ENCODE measurements at regions not wholly inside any gene's neighbourhood (a gene's known extent, or its start where the extent isn't known, plus 50 kb on each side); places are given as distances from the start of the nearest gene placed in this dataset.

GRCh38 chr16:7014756-7015155 lies 317.9 kb upstream of the RBFOX1 start:
- no peak for DNase-seq (ENCODE audit: low read depth, low spot score)

DNA sequence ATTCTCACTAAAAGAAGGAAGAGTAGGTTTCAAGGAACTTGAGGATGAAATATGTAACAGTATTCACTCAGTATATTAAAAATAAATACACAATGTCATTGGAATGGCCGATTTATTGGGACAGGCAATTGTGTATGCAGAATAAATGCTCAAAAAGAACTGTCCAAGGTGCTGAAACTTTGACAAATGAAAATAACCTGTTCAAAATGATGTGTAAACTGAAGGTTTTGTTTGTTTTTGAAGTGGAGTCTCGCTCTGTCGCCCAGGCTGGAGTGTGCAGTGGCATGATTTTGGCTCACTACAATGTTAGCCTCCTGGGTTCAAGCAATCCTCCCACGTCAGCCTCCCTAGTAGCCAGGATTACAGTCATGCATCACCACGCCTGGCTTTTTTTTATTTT lies 318.7 kb upstream of the RBFOX1 start:
- no peak for DNase-seq (ENCODE audit: low read depth, low spot score)

GRCh38 chr16:7004266-7004665 lies 328.4 kb upstream of the RBFOX1 start:
- DNase-seq (ENCODE audit: low read depth, low spot score), result no peak

GRCh38 chr16:6993544-6993943 lies 339.1 kb upstream of the RBFOX1 start:
- DNase-seq (ENCODE audit: low read depth, low spot score), result no peak

- no peak for DNase-seq (ENCODE audit: low read depth, low spot score)
Observed at GRCh38 chr16:6988846-6989245, 343.8 kb upstream of the RBFOX1 start.

DNA sequence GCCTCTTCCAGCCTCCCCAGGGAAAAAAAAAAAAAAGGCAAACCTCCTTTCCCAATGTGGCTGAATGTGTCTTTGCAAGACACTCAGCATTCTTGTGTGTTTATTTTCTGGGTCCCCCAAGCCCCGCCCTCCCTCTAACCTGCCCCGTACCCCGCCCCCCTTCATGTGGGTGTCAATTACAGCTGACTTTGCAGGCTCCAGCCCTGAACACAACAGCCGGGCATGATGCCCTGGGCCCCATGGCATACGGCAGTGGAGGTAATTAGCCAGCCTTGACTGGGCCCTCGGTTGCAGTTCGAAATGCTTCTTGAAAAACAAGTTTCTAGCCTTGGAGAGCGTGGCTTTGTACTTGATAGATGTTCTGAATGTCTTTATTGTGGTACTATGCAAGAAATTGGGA lies 354.7 kb upstream of the RBFOX1 start:
- no peak for DNase-seq (ENCODE audit: low read depth, low spot score)

DNA sequence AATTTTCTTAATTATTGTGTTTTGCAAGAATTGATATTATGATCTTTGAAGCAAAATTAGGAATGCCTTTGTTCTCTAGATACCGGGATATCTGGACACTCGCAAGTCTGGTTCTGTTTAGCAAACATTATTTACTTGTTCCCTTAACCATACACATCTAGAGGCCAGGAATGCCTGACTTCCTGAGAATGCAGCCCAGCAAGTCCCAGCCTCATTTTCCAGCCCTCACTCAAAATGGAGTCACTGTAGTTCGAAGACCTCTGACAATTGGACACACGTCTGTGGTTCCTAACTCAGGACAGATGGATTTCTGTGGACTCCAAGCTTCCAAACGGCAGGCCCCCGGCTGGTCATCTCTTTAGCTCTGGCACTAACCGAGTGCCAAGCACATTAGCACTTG lies 355.4 kb upstream of the RBFOX1 start:
- no peak for DNase-seq (ENCODE audit: low read depth, low spot score)

DNA sequence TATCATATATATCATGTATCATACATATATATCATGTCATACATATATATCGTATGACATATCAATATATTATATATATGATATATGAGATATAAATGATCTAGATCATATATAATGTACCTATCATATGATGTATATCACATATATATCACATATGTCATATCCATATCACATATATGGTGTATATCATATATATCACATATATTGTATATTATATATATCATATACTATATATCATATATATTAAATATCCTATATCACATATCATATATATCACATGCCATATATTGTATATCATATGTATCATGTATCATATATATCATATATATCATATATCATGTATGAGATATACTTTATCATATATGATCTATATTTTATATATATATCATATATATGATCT lies 355.9 kb upstream of the RBFOX1 start:
- DNase-seq (ENCODE audit: low read depth, low spot score), result no peak

DNA sequence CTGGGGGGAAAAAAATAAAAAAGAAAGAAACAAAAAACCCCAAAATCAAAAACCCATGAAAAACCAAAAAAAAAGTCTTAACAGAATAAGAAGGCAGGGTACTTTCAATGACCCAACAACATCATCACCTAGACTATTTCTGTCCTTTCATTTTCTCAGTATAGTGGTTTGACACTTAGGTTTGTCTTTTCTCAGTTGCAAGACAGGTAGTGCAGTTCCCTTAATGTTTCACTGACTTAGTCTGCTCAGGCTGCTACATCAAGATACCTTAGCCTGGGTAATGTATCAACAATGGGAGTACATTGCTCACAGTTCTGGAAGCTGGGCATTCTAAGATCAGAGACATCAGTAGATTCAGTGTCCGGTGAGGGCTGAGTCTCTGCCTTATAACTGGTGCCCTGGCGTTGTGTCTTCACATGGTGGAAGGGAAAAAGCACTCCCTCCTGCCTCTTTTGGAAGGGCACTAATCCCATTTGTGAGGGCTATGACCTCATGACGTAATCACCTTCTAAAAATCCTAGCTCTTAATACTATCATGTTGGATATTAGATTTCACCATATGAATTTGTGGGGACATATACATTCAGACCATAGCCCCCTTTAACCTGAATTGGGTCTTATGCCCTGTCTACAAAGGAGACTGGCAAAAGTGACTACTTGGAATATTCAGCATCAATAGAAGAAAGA lies 362.3 kb upstream of the RBFOX1 start:
- no peak for DNase-seq (ENCODE audit: low read depth, low spot score)

DNA sequence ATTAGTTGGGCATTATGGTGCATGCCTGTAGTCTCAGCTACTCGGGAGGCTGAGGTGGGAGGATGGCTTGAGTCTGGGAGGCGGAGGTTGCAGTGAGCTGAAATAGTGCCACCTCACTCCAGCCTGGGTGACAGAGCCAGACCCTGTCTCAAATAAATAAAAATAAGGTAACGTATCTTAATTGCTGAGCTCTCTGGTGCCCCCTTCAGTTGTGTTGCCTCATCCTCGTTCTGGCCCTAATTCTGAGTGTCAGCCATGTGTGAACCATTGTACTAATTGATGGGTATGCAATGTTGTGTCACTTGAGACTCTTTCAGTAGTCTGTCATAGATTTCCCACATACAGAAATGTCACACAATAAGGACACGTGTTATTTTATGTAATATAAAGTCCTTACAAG lies 363.1 kb upstream of the RBFOX1 start:
- DNase-seq (ENCODE audit: low read depth, low spot score), result no peak

- DNase-seq (ENCODE audit: low read depth, low spot score), result no peak
Observed at GRCh38 chr16:6967796-6968320, 364.8 kb upstream of the RBFOX1 start.

DNA sequence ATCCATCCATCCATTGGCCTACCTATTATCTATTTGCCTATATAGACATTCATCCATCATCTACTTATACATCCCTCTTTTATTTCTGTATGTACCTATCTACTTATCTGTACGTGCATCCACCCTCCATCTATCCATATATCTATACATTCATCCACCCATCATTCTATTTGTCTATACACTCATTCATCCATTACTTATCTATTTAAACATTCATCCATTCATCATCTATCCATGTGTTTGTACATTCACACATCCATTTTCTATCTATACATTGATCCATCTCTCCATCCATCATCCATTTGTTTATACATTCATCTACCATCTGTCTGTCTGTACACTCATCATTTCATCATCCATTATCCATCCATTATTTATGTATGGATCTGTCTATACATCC lies 365.7 kb upstream of the RBFOX1 start:
- no peak for DNase-seq (ENCODE audit: low read depth, low spot score)

DNA sequence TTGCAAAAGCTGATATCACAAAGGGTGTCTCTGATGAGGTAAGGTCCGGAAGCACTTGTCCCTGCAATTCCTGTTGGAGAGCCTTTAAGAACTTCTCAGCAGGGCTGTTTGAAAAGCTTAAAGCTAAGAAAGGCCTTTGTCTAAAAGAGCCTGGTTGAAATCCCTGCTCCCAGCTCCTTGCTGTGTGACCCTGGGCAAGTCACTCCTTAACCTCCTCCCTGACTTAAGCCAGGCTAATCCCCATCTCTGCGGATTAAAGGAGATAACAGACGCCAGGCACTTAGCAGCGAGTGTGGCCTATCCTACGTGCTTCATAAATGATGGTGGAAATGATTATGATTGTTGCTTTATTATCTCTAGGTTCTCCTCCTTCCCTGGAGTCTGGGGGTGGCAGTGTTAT lies 368.0 kb upstream of the RBFOX1 start:
- no peak for DNase-seq (ENCODE audit: low read depth, low spot score)

GRCh38 chr16:6961704-6962103 lies 370.9 kb upstream of the RBFOX1 start:
- DNase-seq (ENCODE audit: low read depth, low spot score), result no peak

DNA sequence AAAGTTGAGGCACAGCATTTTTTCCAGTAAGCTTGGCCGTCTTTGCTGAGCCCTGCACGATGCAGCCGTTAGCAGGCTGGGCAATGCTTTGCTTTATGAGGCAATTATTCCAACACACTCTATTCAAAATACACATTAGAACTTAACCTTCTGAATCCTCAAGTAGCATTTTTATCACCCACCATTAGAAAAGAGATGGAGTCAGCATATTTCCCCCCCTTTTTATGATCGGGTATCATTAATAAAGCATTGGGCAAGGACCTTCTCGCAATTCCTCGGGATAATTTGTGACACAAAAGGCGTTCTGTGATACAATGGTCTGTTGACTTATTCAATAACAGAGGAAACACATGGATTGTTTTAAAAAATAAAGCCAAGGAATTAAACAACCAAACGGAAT lies 374.5 kb upstream of the RBFOX1 start:
- DNase-seq (ENCODE audit: low read depth, low spot score), result no peak

DNA sequence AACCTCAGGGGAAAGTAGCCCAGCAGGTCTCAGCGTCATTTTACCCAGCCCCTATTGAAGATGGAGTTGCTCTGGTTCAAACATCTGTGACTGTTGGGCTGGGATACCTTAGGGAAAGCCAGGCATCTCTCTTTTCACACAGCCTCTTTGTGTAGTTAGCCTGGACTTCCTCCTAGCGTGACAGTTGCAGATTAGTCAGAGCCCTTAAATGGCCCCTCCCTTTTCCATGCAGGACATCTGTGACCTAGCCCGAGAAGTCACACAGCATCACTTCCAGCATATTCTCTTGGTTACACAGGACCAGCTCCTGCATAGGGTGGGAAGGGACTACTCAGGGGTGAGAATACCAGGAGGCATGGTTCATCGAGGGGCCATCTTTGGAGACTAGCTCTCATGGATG lies 375.0 kb upstream of the RBFOX1 start:
- no peak for DNase-seq (ENCODE audit: low read depth, low spot score)

GRCh38 chr16:6956511-6956910 lies 376.1 kb upstream of the RBFOX1 start:
- DNase-seq (ENCODE audit: low read depth, low spot score), result no peak

- DNase-seq (ENCODE audit: low read depth, low spot score), result no peak
Observed at GRCh38 chr16:6955303-6955702, 377.3 kb upstream of the RBFOX1 start.

GRCh38 chr16:6949240-6949639 lies 383.4 kb upstream of the RBFOX1 start:
- no peak for DNase-seq (ENCODE audit: low read depth, low spot score)

DNA sequence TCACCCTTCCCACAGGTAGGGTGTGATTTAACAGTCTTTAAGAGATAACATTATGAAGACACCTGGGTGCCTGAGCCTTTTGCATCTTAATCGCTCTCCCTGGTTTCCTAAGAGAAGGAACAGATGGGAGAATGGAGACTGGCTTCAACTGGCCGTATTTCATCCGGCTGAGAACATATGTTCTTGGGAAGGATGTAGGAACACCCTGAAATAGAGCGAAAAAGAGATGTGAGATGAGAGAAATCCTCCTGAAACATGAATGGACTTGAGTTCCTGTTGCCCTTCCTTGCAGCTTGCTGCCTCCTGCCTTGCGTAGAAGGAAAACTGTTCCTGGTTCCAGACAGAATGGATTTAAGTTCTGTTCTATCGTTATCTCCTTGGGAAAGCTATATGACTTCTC lies 385.4 kb upstream of the RBFOX1 start:
- no peak for DNase-seq (ENCODE audit: low read depth, low spot score)

DNA sequence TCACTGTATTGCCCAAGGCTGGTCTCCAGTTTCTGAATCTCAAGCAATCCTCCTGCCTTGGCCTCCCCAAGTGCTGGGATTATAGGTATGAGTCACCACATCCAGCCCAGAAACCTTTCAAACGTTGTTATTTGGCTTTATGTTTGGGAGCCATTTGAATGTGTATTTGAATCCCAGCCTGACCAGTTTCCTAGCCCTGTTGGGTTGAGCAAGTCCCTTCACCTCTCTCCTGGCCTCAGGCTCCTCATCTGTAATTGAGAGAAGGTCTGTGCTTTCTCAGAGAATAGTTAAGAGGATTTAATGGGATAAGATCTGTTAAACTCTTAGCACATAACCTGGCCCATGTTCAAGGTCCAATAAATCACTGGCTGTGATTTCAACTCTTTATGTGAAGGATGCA lies 385.8 kb upstream of the RBFOX1 start:
- no peak for DNase-seq (ENCODE audit: low read depth, low spot score)

GRCh38 chr16:6946106-6946505 lies 386.5 kb upstream of the RBFOX1 start:
- no peak for DNase-seq (ENCODE audit: low read depth, low spot score)

- no peak for DNase-seq (ENCODE audit: low read depth, low spot score)
Observed at GRCh38 chr16:6940968-6941367, 391.7 kb upstream of the RBFOX1 start.

- no peak for DNase-seq (ENCODE audit: low read depth, low spot score)
Observed at GRCh38 chr16:6937641-6938040, 395.0 kb upstream of the RBFOX1 start.

Measured in smooth muscle cell of the brain vasculature (primary cell).